HG02642 (cell line): ENCODE measurements at regions not wholly inside any gene's neighbourhood (a gene's known extent, or its start where the extent isn't known, plus 50 kb on each side); places are given as distances from the start of the nearest gene placed in this dataset.
"Not testable (repeated sequence)": the region's sequence is repeated elsewhere in the genome, so short reads cannot be mapped to it uniquely, and the experiment has no call there.

Experiments
- ATAC-seq: cut with Tn5 transposase; IDR thresholded peaks from one replicate; pipeline ENCODE4 v1.9.1; 2021; ENCODE audit warnings: mild to moderate bottlenecking; ENCODE audit not compliant: unreplicated experiment, poor library complexity

DNA sequence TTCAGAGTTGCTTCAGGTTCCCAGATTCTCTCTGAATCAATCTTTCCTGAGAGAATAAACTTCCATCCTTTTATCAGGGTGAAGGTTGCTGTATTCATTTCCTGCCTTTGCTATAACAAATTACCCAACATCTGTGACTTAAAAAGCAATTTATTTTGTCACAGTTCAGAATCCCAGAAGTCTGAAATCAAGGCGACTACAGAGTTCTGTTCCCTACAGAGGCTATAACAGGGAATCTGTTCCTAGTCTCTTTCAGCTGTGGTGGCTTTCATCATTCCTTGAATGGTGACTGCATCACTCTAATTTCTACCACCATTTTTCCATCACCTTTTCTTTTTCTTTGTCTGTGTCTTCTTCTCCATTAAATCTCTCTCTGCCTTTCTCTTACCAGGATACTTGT is 459.3 kb upstream of the PRR20A start:
- ATAC-seq, result no peak

DNA sequence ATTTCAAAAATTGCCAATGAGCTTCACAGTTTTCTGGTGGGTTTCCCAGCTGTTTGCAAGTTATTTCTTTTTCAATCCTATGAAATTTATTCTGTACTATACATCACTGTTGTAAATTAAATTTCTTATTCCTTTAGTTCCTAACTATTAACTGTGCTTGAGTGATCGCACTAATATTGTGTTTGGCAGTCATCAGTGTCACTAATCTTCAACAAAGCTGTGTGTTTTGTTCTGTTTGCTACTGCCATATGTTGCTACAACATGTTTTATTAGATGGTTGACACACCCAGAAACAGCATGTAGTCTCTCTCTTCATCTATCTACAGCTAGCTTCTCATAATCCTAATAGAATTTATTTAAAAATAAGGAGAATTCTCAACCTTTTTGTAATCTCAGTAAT is 453.6 kb upstream of the PRR20A start:
- no peak for ATAC-seq

DNA sequence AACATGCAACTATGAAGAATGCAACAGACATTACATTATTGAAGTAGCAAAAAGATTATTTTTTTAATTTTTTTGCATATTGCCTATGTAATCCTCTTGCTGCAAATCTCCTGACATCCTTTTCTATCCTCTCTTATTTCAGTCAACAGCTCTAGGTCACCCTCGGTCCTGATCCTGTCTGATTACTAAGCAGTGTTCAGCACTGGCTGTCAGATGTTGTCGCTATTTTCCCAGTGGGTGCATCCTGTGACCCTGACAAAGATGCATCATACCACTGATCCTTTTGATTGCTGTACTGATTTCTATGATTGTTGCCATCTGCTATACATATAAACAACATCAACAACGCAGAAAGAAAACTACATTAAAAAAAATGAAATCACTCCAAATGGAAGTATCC is 443.7 kb upstream of the PRR20A start:
- no peak for ATAC-seq

DNA sequence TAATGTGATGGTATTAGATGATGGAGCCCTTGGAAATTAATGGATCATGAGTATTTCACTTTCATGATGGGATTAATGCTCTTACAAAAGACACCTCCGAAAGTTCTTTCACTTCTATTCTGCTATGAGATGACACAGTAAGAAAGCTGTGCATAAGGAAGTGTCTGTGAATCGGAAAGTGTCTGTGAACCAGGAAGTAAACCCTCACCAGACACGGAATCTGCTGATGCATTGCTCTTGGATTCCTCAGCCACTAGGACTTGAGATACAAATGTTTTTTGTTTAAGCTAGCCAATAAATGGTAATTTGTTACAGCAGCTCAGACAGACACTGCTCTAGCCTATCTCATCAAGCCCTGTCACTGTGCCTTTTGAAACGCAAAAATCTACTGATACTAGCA is 440.4 kb upstream of the PRR20A start:
- ATAC-seq, result no peak

DNA sequence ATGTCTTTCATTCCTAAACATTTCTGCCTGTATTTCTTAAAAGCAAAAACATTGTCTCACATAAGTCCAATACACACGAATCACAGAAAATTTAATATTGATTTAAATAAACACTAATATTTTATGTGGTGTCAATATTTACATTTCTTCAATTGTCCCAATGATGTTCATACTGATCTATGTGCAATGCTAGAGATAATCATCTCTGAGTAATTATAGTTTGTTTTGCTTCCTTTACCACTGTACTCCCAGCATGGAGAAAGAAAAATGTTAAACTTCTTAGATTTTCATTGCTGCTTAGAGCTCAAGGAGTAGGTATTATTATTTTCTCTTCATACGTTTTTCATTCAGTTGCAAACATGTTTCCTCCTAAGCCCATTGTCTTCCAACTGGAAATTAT is 434.2 kb upstream of the PRR20A start:
- ATAC-seq, result no peak

DNA sequence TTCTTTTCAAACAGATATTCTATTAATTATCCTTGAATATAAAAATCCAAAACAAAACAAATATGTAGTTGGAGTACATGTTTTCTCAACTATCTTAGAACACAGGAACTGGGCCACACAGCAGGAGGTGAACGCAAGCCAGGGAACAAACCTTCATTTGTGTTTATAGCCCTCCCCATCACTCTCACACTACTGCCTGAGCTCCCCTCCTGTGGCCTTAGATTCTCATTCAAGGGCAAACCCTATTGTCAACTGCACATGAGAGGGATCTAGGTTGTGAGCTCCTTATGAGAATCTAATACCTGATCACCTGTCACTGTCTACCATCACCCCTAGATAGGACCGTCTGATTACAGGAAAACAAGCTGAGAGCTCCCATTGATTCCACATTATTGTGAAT is 427.1 kb upstream of the PRR20A start:
- ATAC-seq, result no peak

DNA sequence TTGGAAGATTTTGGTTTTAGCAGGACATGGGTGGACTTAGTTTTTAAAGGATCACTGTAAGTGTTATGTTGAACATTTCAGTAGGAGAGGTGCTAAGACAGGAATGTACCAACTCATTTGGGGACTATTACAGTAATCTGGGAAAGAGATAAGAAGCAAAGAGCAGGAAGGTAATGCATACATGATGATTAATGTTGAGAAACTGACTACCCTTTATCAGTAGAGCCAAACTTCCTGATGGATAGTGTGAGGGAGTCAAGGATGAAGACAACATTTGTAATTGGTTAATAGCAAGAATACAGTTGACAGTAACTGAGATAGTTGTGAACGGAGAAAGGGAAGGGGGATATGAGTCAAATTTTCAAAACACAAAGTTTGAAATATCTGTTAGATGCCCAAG is 421.9 kb upstream of the PRR20A start:
- ATAC-seq, result no peak

DNA sequence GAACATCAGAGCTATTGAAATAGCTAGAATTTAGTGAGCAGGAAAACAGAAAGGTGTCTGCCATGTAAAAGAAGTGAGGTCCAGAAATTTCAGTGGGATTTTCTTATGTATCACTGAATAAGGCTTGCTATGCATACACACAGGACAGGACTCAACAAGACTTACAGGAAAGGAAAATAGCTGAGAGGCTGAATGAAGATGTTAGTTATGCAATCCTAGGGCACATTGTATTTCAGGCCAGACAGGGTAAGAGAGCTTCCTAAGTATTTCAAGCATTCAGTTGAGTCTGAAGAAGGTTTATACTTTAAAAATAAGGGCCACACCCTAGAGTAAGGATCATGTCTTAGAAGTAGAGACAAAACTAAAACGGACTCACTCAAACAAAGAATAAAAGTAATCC is 419.9 kb upstream of the PRR20A start:
- ATAC-seq, result no peak

DNA sequence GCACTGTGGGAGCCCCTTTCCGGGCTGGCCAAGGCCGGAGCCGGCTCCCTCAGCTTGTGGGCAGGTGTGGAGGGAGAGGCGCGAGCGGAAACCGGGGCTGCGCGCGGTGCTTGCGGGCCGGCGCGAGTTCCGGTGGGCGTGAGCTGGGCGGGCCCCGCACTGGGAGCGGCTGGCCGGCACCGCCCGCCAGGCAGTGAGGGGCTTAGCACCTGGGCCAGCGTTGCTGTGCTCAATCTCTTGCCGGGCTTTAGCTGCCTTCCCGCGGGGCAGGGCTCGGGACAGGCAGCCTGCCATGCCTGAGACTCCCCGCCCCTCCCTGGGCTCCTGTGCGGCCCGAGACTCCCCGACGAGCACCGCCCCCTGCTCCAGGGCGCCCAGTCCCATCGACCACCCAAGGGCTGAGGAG is 405.2 kb upstream of the PRR20A start:
- no peak for ATAC-seq

DNA sequence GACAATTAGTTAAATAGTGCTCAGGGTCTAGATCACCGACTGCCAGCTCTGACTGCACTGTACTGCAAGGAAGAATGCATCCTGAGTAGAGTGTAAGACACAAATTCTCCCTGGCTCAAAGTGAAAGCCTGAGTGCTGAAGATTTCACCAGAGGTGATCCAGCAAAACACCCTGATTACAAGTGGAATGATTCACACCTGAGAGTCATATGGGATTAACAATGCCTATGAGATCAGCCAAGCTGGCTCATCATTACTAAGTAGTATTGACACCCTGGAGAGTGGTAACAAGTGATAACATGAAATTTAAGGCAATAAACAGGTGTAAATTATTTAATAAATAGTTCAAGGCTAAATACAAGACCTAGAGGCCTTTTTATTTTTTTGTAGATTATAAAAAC is 403.8 kb upstream of the PRR20A start:
- ATAC-seq, result no peak

DNA sequence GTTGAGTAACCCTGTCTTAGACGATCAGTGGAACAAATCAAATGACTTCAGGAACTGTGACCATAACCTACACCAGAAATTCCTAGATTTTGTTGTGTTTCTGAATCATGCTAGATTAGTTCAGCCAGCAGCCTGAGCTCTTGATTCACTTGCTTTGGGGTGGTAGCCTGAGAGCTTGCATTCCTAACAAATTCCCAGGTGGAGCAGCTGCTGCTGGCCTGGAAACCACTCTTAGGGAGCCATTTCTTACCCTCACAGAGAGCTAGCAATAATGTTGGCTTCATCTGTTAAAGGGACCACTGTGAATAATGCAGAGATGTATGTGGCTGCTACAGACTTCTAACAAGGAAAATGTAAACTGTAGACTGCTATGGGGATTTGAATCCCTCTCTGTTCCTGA is 388.1 kb upstream of the PRR20A start:
- no peak for ATAC-seq

DNA sequence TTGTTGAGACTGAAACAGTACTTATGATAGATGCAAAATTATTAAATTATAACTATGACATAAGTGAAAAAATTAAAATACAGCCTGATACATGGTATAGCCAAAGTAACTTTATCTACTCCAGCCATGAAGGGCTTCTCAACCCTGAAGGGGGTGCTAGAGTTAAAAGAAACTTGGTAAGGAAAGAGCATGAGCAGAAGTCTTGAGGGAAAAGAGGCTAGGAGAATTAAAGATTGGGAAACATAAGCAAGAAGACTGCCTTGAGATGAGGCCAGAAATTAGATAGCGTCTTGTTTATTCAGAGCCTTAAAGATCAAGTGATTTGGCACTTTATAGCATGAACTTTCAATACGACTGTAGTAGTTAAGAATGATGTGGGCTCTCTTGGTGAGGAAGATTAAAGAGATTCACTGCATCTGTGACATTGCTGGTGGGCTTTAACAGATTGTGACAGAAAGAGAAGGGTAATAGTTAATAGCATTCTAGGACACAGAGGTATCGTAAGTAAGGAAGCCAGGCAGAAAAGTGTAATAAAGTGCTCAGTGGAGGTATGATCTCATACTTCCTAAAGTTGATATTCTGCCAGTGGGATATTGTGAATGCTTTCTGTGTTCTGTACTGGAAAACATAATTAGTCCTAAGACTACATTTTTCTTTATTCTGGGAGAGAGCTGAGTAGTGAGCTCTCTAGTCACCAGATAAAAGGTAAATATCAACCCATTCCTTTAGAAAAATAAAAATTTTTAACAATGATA is 385.4 kb upstream of the PRR20A start:
- no peak for ATAC-seq

DNA sequence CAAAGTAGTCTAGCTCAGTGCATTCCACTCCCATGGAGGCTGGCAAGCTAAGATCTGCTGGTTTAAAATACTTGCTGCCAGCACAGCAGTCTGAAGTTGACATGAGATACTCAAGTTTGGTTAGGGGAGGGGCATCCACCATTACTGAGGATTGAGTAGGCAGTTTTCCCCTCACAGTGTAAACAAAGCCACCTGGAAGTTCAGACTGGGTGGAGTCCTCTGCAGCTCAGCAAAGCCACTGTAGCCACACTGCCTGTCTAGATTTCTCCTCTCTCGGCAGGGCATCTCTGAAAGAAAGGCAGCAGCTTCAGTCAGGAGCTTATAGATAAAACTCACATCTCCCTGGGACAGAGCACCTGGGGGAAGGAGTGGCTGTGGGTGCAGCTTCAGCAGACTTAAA is 377.4 kb upstream of the PRR20A start:
- not testable (repeated sequence) for ATAC-seq

DNA sequence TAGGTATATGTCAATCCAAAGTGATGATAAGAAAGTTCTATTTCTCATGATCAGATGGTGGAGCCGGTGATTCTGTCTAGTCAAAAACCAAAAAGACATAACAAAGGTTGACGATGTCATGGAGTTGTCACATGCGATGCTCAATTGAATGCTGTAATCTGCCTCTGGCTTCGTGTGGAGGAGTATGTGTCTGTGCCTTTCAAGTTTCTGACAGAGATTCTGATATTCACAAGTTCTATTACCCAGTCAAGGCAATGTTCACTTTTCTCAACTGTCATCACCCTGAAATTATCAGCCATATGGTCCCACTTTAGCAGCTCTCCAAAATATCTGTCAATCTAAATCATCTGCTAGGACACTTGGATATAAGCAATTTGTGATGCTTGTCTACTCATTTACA is 367.6 kb upstream of the PRR20A start:
- ATAC-seq, result no peak

DNA sequence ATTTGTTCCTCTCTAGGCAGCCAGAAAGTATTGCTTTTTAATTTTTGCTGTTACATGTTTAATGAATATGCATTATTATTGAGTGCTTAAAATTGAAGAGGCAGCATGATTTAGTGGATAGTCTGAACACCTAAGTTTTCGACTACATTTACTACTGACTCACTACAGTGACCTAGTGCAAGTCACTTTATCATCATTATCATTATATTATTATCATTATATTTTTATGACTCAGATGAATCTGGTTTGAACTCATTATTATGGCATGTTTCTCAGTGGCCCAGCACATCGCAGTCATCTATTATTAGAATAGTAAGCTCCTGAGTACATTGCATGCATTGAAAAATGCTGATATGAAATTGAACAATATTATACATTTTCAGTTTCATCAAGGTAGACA is 351.2 kb upstream of the PRR20A start:
- no peak for ATAC-seq

DNA sequence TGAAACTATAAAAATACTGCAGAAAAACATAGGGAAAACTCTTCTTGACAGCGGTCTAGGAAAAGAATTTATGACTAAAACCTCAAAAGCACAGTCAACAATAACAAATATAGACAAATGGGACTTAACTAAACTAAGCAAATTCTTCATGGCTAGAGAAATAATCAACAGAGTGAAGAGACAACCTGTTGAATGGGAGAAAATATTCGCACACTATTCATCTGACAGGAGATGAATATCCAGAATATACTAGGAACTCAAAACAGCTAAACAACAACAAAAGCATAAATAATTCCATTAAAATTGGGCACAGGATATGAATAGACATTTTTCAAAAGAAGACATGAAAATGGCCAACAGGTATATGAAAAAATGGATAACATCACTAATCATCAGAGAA is 303.6 kb upstream of the PRR20A start:
- ATAC-seq, result no peak

DNA sequence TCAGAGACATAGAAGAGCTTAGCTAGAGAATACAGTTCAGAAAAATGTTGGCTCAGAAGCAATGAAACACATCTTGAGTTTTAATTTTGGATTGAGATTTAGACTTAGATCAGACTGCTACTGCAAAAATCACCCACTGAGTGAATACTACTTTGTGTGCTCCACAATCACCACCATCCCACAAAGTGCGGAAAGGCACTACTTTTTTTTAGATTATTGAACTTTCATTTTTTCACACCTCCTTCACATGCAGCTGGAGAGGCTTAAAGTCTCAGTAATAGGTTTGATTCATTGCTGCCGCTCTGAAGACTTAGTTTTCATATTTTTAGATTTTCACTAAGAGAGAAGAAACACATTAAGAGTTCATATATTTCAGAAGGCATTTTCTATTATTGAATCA is 289.9 kb upstream of the PRR20A start:
- ATAC-seq, result no peak

DNA sequence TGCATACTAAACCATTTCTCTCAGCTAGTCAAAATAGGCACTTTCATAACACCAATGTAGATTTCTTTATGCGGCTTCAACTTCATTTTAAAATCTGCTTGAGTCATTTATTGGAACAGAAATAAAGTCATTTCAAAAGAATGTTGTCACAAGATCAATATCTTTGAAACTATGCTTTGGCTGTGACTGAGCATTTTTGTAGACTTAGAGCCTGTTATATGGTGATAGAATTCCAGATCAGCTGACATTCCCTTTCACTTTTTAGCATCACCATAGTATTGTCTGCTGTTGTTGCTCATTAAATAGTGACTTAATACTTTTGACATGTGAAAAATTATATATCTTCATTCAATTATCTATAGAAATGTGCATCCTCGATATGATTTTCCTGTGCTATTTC is 279.2 kb upstream of the PRR20A start:
- no peak for ATAC-seq

DNA sequence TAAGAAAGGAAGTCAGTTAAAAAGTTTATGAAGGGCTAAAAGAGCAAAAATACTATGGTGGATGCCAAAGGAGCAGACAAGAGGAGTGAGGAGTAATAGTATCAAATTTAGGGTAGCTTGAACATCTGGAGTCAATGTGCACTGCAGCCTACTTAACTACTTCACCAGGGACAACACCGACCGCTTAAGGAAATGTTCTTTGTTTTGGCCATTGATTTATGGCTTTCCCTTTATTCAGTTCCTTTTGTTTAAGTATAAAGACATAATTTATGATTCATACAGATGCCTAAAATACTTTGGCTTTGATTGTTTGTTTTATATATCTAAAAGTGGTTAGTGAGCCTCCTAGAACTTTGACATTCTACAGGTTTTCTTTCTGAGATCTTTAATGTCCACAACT is 276.3 kb upstream of the PRR20A start:
- no peak for ATAC-seq

DNA sequence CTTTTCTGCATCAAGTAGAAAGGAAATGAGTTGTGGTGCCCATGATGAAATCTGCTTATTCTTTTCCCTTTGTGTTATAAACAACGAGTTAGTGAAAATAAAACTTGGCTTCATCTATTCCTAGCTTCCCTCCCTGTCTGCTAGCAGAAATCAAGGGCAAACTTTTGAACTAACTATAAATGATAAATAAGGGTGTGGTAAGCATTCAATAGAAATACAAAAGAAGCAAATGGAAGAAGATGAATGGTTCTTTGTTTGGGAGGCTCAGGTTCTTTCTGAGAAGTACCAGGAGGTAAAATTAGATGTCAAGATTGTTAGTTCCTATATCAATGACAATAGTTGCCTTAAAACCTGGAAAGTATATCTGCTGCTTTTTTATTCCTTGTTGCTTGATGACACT is 275.3 kb upstream of the PRR20A start:
- no peak for ATAC-seq

DNA sequence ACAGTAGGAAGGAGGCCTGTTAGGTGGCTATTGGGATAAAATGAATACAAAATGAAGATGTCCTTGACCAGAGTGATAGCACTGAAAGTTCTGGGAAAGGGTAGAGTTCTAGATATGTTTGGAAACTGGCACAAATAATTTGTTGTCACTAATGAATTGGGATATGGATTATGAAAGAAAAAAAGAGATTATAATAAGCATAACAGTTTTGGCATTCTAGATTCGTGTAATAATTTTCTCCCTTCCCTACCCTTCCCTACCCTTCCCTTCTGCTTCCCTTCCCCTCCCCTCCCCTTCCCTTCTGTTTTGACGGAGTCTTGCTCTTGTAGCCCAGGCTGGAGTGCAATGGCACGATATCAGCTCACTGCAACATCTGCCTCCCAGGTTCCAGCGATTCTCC is 271.0 kb upstream of the PRR20A start:
- ATAC-seq, result no peak

DNA sequence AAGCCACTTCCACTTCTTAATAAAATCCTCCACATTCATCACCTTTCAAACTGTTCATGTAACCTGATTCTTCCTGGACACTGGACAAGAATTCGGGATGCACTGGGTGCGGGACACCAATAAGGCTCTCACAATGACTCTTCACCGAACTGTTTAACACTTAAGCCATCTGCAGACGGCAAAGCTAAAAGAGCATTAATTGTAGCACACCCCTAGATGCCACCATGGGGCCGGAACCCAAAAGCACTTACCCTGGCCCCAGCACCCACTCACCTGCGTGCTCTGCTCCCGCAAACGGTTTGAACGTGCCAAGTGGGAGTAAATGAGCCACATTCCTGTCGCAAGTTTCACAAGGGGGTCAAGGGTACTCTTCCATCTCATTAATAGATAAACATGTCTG is 254.3 kb upstream of the PRR20A start:
- no peak for ATAC-seq

DNA sequence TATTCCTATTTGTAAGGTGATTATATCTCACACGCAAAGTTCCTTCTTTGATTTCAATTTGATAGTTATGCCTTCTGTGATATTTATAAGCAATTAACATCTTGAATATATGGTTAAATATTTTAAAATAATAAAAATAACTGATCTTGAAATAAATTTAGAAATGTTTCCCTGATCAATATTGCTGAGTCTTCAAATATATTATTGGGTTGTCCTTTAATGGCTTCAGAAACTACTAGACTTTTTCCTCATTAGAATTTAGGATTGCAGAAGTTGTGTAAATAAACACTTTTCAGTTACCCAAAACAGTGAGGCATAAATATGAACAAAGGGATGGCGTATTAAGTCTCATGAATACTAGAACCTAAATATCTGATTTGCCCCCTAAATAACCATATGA is 252.3 kb upstream of the PRR20A start:
- no peak for ATAC-seq
